ENCODE measurements at regions not wholly inside any gene's neighbourhood (a gene's known extent, or its start where the extent isn't known, plus 50 kb on each side); places are given as distances from the start of the nearest gene placed in this dataset.
"Not testable (repeated sequence)": the region's sequence is repeated elsewhere in the genome, so short reads cannot be mapped to it uniquely, and the experiment has no call there.

DNA sequence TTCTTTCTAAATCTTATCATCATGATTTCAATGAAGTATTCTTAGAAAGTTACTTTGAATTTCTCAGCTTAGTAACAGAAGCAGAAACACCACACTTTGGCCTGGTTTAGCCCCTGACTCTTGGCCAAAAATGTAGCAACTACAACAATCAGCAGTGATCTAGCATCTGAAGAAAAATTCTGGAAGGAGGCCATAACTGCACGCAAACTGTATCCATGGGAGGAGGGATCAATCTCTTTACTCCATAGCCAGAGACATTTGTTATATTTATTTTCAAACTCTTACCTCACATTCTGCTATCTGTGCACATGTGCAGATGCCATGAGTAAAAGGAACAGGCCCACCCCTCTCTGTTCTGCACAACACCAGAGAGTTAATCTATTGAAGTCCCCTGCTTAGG is 251.0 kb upstream of the P2RY1 start:
- no peak for DNase-seq

DNA sequence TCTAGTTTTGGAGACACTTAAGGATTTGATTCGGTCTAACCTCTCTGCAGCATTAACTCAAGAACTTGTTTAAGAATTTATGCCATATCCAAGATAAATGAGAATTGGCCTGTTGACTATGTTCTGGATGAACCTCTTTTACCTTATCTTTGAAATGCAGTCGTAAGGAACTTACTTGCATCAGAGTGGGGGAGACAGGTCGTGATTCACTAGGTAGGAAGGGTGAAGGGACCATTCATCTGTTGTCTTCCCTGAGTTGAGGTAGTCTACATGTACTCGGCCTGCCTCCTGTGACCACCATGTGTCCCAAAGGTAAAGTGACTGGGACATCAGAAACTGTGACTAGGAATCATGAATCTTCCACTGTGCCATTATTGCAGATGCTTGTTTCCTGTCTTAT is 248.0 kb upstream of the P2RY1 start:
- no peak for DNase-seq

DNA sequence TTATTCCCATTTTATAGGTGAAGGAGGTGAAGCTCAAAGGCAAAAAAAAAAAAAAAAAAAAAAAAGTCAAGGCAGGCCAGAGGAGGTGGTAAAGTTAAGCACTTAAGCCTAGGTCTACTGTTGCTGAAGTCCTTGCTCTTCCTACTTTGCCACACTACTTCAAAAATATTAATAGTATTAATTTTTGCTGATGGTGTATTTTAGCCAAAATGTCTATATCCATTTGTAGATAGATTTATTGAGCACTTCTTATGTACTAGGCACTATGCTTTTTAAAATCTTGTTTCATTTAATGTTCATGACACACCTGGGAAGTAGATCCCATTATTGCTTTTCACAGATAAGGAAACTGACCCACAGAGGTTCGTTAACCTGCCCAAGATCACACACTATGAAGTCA is 247.1 kb upstream of the P2RY1 start:
- no peak for DNase-seq

DNA sequence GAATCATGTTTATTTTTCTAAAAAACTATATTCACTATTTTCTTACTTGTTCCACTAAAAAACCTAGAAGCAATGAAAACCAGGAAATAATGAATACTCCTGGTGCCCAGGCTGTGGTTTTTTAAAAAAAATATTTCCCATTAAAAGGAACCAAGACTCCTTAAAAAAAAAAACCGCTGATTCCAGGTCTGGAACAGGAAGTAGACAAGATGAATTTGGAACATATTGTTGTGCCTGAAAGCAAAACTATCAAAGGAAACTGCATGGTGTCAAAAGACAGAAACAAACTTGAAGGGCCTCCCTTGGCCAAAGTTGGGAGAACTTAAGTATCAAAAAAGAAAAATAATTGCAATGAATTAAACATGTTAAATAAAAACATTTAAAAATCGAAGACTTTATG is 245.3 kb upstream of the P2RY1 start:
- no peak for DNase-seq

DNA sequence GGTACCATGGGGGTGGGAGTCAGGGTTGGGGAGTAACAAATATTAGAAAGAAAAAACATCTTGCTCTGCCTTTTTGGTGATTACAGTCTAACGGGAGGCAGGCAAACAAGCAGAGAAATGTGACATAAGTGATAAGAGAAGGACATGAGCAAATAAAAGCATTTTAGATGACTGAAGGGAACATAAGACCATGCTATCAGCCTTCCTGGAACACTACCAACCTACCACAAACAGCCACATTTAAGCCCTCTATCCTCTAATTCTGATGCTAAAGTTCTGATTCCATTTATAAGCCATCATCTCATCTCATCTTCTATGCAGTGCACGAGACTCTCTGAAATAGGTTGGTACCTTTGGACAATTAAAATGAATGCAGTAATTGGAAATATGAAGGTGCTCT is 243.4 kb upstream of the P2RY1 start:
- no peak for DNase-seq

DNA sequence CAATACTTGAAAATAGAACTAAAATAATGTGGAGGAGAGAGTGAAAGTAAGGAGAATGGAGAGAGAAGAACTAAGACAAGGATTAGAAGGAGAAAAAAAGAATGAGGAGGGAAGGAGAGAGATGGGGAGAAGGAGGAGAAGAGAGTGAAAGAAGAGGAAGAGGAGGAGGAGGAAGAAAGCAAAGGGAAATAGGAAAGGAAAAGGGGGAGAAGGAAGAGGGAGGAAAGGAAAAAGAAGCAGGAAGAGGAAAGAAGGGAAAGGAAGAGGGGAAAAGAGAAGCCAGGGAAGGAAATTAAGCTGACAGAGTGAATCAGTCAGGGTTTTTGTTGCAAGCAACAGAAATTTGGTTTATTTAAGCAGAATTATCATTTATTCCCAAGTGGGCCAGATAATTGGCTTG is 241.7 kb upstream of the P2RY1 start:
- no peak for DNase-seq

DNA sequence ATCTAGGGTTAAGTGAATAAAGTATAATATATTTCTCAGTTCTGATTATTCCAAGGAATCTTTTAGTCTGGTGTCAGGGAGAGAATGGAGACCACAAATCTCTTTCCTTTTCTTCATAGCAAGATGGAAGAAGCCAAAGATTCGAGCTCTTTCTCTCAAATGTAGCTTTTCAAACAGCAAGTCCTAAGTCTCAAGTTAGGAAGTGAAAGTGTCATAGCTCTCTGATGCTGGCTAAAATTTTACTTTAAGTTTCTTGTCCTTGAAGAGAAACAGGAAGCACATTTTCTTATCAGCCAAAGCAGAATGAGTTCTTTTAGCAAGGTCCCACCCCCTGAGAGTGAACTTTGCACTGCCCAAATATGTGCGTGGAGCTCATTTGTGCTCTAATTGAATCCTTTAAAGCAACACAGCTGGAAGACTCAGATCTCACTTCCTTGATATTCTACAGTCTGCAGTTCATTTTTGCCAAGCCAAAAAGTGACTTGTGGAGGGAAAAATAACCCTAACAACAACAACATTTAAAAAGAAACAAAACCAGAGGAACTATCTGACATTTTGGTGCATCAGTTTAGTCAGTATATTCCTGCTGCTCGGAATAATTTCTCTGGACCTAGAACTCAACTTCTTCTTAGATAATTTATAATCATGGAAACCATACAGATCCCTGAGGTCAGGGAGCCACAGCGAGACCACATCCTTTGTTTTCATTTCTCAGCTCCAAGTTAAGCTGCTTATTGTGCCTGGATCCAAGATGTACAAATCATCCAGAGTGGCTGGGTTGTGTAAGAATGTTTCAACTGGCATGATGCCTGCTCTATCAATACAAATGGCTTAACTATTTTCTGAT is 238.7 kb upstream of the P2RY1 start:
- peak; percentile 93 for DNase-seq

DNA sequence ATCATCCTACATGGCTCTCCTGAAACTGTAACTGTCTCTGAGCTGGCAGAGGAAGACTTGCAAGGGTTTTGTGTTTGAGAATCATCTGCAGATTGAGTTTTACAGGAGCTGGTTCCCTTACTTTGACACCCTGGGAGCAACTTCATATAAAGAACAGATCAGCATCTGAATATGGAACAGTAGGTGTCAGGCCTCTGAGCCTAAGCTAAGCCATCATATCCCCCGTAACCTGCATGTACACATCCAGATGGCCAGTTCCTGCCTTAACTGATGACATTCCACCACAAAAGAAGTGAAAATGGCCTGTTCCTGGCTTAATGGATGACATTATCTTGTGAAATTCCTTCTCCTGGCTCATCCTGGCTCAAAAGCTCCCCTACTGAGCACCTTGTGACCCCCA is 238.1 kb upstream of the P2RY1 start:
- not testable (repeated sequence) for DNase-seq

DNA sequence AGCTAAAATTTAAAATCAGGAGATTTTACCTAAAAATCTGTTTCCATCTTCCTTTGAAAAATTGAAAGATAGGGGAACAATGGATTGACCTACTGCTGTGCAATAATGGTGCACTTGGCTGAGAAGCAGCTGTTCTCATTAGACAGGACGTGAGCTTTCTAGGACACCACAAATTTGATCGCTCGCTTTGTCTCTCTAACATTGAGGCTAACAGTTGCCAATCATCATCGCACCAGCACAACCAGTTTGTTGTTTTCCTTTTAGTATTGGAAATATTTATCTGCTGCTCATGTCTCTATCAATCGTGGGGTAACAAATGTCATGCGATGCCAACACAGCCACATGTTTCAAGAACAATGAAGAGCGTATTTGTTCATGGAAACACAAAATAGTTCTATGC is 228.8 kb upstream of the P2RY1 start:
- DNase-seq: no peak

DNA sequence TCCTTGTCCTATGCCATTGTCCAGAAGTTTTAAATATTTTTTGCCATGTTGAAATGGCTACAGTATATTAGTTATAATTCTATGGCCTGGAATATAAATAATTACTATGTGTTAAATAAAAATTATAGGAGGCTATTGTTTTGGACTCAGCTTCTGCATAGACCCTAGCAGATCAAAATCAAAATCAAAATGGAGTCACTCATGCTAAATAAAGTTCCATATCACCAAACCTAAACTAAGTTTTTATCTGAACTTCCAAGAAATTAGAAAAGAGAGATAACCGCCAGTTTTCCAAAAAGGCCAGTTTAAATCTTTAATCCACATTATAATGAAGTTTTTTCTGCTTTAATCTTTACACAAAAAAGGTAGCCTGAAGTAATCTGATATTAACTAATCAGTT is 227.8 kb upstream of the P2RY1 start:
- no peak for DNase-seq

DNA sequence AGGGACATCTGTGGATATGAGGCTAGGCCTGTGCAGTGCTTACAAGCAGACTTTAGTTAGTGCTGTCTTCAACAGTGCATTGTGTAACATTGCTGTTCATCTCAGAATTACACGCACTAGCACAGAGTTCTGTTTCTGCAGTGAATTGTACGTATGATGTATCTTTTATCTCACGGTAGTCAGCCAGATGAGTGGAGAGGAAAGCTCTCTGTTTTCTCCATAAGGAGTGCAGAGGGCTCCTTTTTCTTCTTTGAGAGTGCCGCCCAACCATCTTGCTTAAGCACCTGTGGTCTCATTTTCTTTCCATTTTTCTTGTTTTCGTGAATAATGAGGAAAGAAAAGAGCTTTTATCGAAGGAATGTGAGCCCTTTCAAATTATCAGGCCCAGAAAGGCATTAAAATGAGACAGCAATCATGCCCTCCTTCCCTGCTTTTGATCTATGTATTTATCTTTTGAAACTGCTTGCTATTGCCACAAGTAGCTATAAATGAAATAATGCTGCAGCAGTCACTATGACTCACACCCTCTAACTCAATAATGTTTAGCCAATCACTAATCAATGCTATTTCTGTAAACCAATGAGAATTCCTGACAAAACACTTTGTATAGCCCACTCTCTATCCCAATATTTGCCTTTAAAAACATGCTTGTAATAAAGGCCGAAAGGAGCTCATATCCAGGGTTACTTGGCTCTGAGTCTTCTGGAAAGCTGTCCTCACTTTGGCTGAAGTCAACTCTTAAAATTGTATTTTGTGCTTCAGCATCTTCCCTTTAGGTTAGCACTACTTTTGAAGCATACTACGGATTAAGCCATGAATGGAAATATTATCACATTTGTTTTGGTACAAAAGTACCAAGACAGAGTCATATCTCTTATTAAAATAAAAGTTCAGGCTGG is 226.0 kb upstream of the P2RY1 start:
- DNase-seq: no peak

DNA sequence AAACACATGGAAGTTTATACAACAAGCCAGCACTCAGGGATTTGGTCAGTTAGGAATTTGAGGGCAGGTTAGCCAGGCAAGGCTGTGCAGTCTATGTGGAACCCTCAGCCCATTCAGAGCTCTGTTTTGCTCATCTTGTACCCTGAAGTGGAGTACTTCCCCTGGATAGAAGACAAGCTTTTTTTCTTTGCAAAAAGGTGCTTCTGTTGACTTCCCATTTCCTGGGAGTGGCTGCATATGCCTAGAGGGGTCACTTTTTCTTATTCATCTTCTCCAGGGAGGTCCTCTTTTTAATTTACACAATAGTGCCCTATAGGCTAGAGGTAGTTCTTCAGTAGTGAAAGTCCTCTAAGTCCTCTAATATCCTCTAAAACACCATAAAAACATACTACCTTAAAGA is 225.0 kb upstream of the P2RY1 start:
- DNase-seq: no peak

DNA sequence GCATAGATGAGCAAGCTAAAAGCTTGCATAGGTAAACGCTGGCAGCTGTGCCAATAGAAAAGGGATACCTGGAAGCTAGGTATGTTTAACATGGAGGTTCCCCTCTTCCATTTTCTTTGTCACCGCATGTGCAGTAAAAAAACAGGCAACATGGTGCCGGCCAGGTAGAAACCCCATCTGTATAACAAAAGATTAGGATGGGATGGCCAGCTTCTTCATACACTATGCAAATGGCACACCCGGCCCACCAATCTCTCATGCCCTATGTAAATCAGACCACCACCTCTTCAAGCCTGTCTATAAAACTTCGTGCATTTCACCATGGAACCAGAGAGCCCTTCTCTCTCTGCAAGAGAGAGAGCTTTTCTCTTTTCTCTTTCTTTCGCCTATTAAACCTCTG is 224.3 kb upstream of the P2RY1 start:
- DNase-seq: no peak

DNA sequence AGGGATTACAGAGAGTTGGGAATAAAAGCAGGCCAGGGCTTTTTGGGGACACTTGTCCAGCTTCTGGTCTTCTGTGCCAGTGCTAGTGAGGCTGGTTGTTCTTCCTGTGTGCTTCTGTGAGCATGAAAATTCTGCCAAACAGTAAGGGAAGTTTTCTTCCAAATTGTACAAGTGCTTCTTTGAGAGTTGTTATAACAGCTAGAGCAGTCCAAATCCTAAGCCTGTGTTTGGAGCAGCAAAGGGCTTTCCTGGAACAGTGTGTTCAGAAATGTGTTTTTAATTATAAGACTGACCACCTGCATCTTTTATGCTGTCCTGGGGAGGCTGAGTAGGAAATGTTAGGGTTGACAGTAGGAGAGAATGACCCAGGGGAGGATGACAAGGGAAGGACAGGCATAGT is 223.0 kb upstream of the P2RY1 start:
- no peak for DNase-seq

DNA sequence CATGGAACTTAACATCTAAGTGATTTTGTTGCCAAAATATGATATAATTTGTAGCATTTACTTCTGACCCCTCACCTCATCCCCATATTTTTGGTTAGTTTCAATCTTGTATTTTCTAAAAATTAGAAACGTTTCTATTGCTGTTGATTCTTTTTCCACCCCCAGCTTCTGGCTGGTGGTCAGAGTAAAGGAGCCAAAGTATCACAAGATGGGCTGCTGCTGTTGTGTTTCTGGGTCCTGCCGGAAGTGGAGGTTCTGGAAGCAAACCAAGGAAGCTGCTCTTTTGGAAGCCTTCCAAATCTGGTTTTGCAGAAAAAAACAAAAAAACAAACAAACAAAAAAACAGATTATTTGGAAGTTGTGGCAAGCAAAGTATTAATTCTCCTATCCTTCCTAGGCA is 221.1 kb upstream of the P2RY1 start:
- no peak for DNase-seq

DNA sequence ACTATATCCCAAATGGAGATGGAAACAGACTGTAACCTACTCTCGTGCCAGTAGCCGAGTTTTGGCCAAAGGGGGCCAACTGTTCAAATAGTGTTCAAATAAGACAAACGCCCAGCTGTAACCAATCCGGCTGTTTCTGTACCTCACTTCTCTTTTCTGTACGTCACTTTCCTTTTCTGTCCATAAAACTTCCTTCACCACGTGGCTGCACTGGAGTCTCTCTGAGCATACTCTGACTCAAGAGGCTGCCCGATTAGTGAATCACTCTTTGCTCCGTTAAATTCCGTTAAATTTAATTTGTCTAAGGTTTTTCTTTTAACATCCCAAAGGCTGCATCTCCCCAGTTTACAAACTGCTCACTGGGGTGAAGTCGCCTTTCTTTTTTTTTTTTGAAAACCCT is 219.2 kb upstream of the P2RY1 start:
- no peak for DNase-seq

DNA sequence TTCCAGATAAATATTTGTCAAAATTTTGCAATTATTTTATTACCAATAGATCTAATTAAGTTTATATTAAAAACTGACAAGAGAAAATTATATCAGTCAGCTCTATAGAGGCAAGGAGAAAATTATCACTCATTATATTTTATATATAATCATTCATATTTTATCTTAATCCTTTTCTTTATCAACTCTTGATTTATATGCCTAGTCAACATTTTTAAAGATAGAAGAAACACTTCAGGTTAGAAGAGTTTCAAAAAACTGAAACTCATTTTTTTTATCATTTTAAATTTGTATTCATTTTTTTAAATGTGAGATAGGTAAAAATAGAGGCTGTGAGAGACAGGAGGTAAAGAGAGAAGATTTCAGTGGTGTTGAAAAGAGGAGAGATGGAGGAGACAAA is 217.3 kb upstream of the P2RY1 start:
- no peak for DNase-seq

DNA sequence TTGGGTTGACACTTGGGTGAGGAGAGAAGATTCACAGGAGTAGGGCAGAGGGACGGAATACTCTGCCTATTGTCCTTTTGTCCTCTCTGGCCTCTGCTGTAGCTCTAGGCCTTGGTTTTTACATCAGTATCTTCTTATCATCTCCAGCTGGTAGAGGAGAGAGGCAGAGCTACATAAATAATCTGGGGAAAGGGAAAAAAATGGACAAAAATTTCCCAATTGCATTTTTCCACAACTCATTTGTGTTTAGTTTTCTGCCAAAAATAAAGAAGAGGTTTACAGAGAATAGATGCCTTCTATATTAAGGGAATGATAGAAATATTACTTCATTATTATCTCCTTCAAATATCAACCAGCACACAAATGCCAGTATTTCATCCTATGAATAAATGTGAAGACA is 216.4 kb upstream of the P2RY1 start:
- DNase-seq: no peak

DNA sequence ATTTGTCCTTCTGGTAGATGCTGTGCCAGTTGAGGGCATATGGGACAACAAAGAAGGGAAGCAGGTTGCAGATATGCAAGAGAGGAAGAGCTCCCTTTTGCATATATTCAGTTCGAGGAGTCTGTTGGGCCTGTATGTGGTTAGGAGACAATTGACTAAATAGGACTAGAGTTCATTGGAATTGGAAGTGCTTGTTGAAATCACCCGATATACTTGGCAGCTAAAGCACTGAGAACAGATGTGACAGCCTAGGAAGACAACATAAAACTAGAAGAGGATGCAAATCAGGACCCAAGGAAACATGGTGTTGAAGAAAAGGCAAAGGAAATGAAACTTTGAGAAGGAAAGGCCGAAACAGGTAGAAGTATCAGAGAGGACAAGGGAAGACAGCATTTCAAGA is 215.2 kb upstream of the P2RY1 start:
- DNase-seq: no peak

DNA sequence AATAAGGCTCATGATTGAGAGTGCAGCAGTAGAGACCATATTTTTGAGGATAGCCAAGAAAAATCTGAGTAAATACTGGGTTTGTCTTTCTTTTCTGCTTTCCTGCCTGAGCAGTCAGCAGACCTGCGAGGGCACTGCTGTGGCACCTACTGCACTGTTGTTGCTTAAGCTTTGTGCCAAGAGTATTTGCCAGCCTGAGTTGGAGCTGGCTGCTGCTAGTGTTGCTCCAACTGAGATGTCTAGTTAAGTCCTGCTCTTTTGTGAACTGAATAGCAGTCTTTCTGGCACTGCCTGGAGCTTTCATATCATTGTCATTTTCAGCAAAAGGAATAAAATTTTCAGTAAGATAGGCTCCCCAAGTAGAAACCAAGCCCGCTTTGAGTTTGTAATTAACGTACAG is 214.5 kb upstream of the P2RY1 start:
- DNase-seq: no peak

DNA sequence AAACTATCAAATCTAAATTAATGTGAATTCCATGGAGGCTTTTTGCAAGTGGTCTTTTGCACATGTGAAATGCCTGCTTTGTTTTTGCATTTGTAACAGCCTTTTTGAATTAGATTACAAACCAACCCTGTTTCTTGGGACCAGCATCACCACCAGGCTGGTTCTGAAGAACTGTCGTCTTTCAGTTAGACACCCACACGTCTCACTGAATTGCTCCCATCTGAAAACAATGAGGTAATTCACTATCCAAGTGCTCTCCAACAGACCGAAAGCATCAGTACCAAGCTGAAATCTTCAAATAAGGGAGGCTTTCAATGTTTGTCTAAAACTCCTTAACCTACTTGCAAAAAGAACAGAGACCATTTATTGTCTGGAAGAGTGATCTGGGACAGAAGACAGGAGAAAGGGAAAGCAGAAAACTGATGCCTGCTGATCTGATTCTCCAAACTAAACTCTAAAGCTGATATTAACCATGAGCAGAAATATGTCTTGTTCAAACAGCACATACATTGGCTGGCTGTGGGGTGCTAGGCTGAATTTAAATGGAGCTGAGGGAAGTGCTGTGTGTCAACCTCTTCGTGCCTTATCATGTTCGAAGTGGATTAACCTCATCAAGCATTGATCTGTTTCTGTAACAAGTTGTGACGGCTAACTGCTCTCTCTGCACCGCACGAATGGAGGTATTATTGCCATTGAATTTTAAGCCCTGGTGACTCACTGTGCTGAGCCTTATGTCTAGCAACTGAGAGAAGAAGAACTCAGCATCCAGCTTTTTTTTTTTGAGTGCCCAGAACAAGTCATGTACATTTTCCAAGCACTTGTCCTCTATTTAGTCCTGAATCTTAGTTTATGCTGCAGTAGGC is 213.7 kb upstream of the P2RY1 start:
- DNase-seq: no peak

DNA sequence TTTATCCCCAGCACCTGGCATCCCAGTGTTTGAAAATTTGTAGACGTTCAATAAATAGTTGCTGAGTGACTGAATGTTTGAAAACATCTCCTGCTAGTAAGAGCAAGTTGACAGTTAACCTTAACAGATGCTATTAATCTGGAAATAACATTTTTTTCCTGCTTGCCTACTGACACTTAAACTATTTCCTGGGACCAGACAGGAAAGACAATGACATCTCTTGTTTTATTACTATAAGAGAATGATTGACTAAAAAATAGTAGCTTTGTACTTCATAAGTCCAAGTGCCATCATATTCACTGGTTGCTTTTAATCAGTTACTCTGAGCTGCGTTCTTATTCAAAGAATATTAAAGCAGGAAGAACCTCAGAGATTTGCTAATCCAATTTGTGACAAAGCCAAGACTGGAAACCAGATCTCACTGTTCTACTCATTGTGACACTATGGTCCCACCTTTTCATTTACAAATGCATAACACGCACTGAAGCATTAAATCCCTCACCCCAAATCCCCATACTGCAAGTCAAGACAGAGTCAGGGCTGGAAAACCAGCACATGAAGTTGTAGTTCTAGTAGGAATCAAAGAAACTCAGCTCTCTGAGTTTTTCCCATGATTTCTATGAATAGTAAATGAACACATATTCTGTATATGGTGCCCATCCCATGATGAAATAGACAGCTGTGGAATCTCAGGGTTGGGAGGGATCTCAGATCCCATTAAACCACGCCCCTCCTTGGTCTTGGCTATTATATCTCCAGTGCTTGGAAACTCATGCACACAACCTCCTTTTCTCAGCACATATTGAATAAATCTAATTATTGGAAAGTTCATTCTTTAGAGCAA is 212.7 kb upstream of the P2RY1 start:
- no peak for DNase-seq

DNA sequence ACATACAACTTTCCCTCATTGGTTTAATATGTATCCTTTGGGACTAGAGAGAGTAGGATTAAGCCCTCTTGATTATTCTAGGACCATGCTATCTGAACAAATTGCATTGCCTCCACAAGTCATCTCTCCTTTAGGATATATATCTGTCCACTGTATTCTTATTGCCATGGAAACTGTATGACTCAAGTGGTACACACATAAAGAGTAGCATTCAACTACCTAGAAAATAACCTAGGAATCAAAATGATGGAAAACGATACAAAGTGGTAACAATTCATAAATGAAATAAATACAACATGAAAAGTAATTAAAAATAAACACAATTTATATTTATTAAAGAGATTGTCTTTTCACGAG is 212.1 kb upstream of the P2RY1 start:
- DNase-seq: no peak
